GM12878 (cell line): ENCODE measurements at regions not wholly inside any gene's neighbourhood (a gene's known extent, or its start where the extent isn't known, plus 50 kb on each side); places are given as distances from the start of the nearest gene placed in this dataset.
"Not testable (repeated sequence)": the region's sequence is repeated elsewhere in the genome, so short reads cannot be mapped to it uniquely, and the experiment has no call there.

Experiments used
- CBX5 ChIP-seq: sonication (generic); IDR thresholded peaks from 2 replicates; pipeline ENCODE4 v1.6.1; 2016; ENCODE audit warnings: low read depth, moderate library complexity, mild to moderate bottlenecking, inconsistent platforms
- MTA2 ChIP-seq: fragments of 450-650 bp; IDR thresholded peaks from 2 replicates; pipeline ENCODE4 v1.6.1; 2016; ENCODE audit warnings: low read depth, mild to moderate bottlenecking, moderate library complexity
- POLR2A ChIP-seq: IDR thresholded peaks from 2 replicates; pipeline ENCODE4 v1.6.1; 2011; ENCODE audit warnings: low read depth, mild to moderate bottlenecking, low read length
- POLR2AphosphoS5 ChIP-seq: IDR thresholded peaks from 2 replicates; pipeline ENCODE4 v1.6.1; 2011; ENCODE audit warnings: mild to moderate bottlenecking, low read length, inconsistent platforms
- RB1 ChIP-seq: fragments of 450-650 bp; formaldehyde crosslinking; IDR thresholded peaks from 2 replicates; pipeline ENCODE4 v1.6.1; 2017; ENCODE audit warnings: mild to moderate bottlenecking, borderline replicate concordance
- TAF1 ChIP-seq: IDR thresholded peaks from 2 replicates; pipeline ENCODE4 v1.6.1; 2011; ENCODE audit warnings: mild to moderate bottlenecking, low read depth, low read length, borderline replicate concordance
- ZBED1 ChIP-seq: IDR thresholded peaks from 2 replicates; pipeline ENCODE4 v1.6.1; 2016; ENCODE audit warnings: borderline replicate concordance
- TF ChIP-seq, protein P1 (sequence below): IDR thresholded peaks from 2 replicates; pipeline ENCODE4 v1.6.1; 2011; ENCODE audit warnings: mild to moderate bottlenecking, low read depth, low read length, moderate library complexity; ENCODE audit not compliant: insufficient replicate concordance
- TF ChIP-seq, protein P2 (sequence below): IDR thresholded peaks from 2 replicates; pipeline ENCODE4 v1.6.1; 2012; ENCODE audit warnings: mild to moderate bottlenecking, low read depth, low read length
- TF ChIP-seq, protein P3 (sequence below), 3 experiments: IDR thresholded peaks in 2 of 3; conservative IDR thresholded peaks in 1 of 3; 2 replicates each; pipeline ENCODE4 v1.5.1; 2011; ENCODE audit warnings: low read depth in 3 of 3, low read length in 3 of 3, mild to moderate bottlenecking in 3 of 3, control low read depth in 2 of 3, moderate library complexity in 2 of 3, inconsistent platforms in 1 of 3, mixed read lengths in 1 of 3; ENCODE audit not compliant: control insufficient read depth in 2 of 3, insufficient read depth in 1 of 3; ENCODE audit errors: extremely low read depth in 1 of 3

DNA sequence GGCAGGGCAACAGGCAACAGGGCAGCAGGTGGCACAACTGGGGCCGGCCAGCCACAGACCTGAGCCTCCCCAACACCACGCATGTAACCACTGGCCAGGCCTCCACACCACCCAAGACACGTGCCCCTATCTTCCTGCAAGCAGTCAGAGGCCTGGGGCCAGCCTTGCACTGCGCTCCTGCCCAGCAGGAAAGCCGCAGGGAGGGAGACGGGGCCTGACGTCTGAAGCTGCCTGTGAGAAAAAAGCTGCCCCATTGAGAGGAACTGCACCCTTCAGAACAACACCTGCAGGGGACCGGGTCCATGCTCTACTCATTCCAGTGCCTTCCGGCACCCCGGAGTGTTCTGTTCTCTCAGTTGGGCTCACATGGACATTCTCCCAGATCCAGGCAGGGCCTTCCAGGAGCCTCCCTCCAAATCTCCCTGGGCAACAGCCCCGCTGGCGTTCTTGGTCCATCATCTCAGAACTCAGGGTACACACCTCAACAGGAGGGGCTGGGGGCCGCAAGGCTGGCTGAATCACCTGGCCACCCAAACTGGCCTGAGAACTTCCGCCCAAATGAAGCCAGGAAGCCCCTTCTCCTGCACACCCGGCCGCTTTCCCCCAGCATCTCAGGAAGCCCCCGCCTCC is 5403.6 kb upstream of the TPTE start:
- TF ChIP-seq, protein P1, sequence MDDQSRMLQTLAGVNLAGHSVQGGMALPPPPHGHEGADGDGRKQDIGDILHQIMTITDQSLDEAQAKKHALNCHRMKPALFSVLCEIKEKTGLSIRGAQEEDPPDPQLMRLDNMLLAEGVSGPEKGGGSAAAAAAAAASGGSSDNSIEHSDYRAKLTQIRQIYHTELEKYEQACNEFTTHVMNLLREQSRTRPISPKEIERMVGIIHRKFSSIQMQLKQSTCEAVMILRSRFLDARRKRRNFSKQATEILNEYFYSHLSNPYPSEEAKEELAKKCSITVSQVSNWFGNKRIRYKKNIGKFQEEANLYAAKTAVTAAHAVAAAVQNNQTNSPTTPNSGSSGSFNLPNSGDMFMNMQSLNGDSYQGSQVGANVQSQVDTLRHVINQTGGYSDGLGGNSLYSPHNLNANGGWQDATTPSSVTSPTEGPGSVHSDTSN = not testable (repeated sequence)
- TF ChIP-seq ZBED1, POLR2A, RB1, TAF1, CBX5, MTA2: not testable (repeated sequence)
- TF ChIP-seq POLR2AphosphoS5 = peak; percentile 30; the same call in 1 of the 2 replicates
- TF ChIP-seq, protein P2, sequence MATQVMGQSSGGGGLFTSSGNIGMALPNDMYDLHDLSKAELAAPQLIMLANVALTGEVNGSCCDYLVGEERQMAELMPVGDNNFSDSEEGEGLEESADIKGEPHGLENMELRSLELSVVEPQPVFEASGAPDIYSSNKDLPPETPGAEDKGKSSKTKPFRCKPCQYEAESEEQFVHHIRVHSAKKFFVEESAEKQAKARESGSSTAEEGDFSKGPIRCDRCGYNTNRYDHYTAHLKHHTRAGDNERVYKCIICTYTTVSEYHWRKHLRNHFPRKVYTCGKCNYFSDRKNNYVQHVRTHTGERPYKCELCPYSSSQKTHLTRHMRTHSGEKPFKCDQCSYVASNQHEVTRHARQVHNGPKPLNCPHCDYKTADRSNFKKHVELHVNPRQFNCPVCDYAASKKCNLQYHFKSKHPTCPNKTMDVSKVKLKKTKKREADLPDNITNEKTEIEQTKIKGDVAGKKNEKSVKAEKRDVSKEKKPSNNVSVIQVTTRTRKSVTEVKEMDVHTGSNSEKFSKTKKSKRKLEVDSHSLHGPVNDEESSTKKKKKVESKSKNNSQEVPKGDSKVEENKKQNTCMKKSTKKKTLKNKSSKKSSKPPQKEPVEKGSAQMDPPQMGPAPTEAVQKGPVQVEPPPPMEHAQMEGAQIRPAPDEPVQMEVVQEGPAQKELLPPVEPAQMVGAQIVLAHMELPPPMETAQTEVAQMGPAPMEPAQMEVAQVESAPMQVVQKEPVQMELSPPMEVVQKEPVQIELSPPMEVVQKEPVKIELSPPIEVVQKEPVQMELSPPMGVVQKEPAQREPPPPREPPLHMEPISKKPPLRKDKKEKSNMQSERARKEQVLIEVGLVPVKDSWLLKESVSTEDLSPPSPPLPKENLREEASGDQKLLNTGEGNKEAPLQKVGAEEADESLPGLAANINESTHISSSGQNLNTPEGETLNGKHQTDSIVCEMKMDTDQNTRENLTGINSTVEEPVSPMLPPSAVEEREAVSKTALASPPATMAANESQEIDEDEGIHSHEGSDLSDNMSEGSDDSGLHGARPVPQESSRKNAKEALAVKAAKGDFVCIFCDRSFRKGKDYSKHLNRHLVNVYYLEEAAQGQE = not testable (repeated sequence)
- TF ChIP-seq, protein P3, sequence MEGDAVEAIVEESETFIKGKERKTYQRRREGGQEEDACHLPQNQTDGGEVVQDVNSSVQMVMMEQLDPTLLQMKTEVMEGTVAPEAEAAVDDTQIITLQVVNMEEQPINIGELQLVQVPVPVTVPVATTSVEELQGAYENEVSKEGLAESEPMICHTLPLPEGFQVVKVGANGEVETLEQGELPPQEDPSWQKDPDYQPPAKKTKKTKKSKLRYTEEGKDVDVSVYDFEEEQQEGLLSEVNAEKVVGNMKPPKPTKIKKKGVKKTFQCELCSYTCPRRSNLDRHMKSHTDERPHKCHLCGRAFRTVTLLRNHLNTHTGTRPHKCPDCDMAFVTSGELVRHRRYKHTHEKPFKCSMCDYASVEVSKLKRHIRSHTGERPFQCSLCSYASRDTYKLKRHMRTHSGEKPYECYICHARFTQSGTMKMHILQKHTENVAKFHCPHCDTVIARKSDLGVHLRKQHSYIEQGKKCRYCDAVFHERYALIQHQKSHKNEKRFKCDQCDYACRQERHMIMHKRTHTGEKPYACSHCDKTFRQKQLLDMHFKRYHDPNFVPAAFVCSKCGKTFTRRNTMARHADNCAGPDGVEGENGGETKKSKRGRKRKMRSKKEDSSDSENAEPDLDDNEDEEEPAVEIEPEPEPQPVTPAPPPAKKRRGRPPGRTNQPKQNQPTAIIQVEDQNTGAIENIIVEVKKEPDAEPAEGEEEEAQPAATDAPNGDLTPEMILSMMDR (IDR thresholded peaks at IDR 0.05 in 2 of 3, conservative IDR thresholded peaks at IDR 0.05 in 1 of 3; ENCODE audit: control insufficient read depth in 2 of 3, extremely low read depth in 1 of 3, insufficient read depth in 1 of 3, low read depth in 3 of 3, low read length in 3 of 3) = not testable (repeated sequence)
